ENCODE measurements at regions not wholly inside any gene's neighbourhood (a gene's known extent, or its start where the extent isn't known, plus 50 kb on each side); places are given as distances from the start of the nearest gene placed in this dataset.
"Not testable (repeated sequence)": the region's sequence is repeated elsewhere in the genome, so short reads cannot be mapped to it uniquely, and the experiment has no call there.

DNA sequence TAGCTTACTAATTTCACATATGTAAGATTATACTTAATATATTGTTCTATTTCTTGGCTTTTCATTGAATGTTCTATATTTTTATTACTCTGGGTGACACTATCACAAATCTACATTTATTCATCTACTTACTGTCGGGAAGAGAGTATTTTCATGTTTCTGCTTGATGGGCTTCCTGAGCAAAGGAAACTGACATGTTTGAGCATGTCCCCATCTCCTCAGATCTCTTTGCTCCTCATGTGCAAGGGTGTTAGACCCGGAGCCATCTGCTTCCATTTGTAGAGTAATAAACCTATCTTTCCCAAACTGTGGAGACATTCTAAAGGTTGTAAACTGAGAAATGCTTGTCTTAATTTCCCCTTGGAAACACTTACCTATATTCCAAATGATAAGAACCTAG, 103.5 kb downstream of the LSMEM1 start:
- no peaks in the 10 kb centered on the region for H3K36me3 ChIP-seq (ENCODE audit: control insufficient read depth in 3 of 3, insufficient read depth in 2 of 3, low read depth in 1 of 3, low read length in 3 of 3)
- FAIRE-seq (no peak), DNase-seq (no peak)
- H3K4me3 ChIP-seq (ENCODE audit: low read depth in 1 of 3, low read length in 3 of 3) = no peak overlapping the region
- peaks cover 0 to 30% of the 10 kb centered on the region in 2 donors for H3K9me3 ChIP-seq (ENCODE audit: control insufficient read depth in 2 of 2, insufficient read depth in 1 of 2, low read depth in 1 of 2, low read length in 1 of 2)
- 64 to 74% (median 73%) methylated on average over 2 of the region's 2 CpGs for WGBS, 3 donors
- no peak overlapping the region for H3K27ac ChIP-seq (ENCODE audit: low read depth in 1 of 3, low read length in 2 of 3)
- H3K27me3 ChIP-seq (ENCODE audit: control insufficient read depth in 3 of 3, insufficient read depth in 3 of 3, low read length in 3 of 3) = no peaks in the 10 kb centered on the region
- peaks cover 0 to 16% (median 0%) of the 10 kb centered on the region in 3 donors for H3K4me1 ChIP-seq (ENCODE audit: control insufficient read depth in 3 of 3, insufficient read depth in 2 of 3, low read depth in 1 of 3, low read length in 2 of 3)

GRCh38 chr7:112587504-112587903, 106.7 kb downstream of the LSMEM1 start:
- FAIRE-seq (no peak), DNase-seq (no peak)
- Histone ChIP-seq H3K27ac (ENCODE audit: low read depth in 1 of 3, low read length in 2 of 3) (no peak overlapping the region), H3K27me3 (ENCODE audit: control insufficient read depth in 3 of 3, insufficient read depth in 3 of 3, low read length in 3 of 3) (no peaks in the 10 kb centered on the region), H3K4me3 (ENCODE audit: low read depth in 1 of 3, low read length in 3 of 3) (no peak overlapping the region), H3K4me1 (ENCODE audit: control insufficient read depth in 3 of 3, insufficient read depth in 2 of 3, low read depth in 1 of 3, low read length in 2 of 3) (no peaks in the 10 kb centered on the region), H3K36me3 (ENCODE audit: control insufficient read depth in 3 of 3, insufficient read depth in 2 of 3, low read depth in 1 of 3, low read length in 3 of 3) (no peaks in the 10 kb centered on the region), H3K9me3 (ENCODE audit: control insufficient read depth in 2 of 2, insufficient read depth in 1 of 2, low read depth in 1 of 2, low read length in 1 of 2) (peaks cover 0 to 15% of the 10 kb centered on the region in 2 donors)
- 87 to 99% (median 90%) methylated on average over 4 of the region's 4 CpGs for WGBS, 3 donors

GRCh38 chr7:112592565-112593263, 111.9 kb downstream of the LSMEM1 start:
- H3K27ac ChIP-seq (ENCODE audit: low read depth in 1 of 3, low read length in 2 of 3); FAIRE-seq; H3K27me3 ChIP-seq (ENCODE audit: control insufficient read depth in 3 of 3, insufficient read depth in 3 of 3, low read length in 3 of 3); DNase-seq; H3K4me1 ChIP-seq (ENCODE audit: control insufficient read depth in 3 of 3, insufficient read depth in 2 of 3, low read depth in 1 of 3, low read length in 2 of 3); H3K36me3 ChIP-seq (ENCODE audit: control insufficient read depth in 3 of 3, insufficient read depth in 2 of 3, low read depth in 1 of 3, low read length in 3 of 3); H3K4me3 ChIP-seq (ENCODE audit: low read depth in 1 of 3, low read length in 3 of 3): not testable (repeated sequence)
- WGBS, 3 donors = 50 to 79% (median 65%) methylated on average over 4 of the region's 4 CpGs
- peaks cover 0 to 15% of the 10 kb centered on the region in 2 donors for H3K9me3 ChIP-seq (ENCODE audit: control insufficient read depth in 2 of 2, insufficient read depth in 1 of 2, low read depth in 1 of 2, low read length in 1 of 2)

- no peak overlapping the region for H3K4me3 ChIP-seq (ENCODE audit: low read depth in 1 of 3, low read length in 3 of 3)
- H3K4me1 ChIP-seq (ENCODE audit: control insufficient read depth in 3 of 3, insufficient read depth in 2 of 3, low read depth in 1 of 3, low read length in 2 of 3) = no peaks in the 10 kb centered on the region
- no peaks in the 10 kb centered on the region for H3K36me3 ChIP-seq (ENCODE audit: control insufficient read depth in 3 of 3, insufficient read depth in 2 of 3, low read depth in 1 of 3, low read length in 3 of 3)
- FAIRE-seq = no peak
- no peaks in the 10 kb centered on the region for H3K27me3 ChIP-seq (ENCODE audit: control insufficient read depth in 3 of 3, insufficient read depth in 3 of 3, low read length in 3 of 3)
- no peak for DNase-seq
- WGBS, 3 donors = 66 to 90% (median 85%) methylated on average over 3 of the region's 3 CpGs
- H3K27ac ChIP-seq (ENCODE audit: low read depth in 1 of 3, low read length in 2 of 3) = no peak overlapping the region
- H3K9me3 ChIP-seq (ENCODE audit: control insufficient read depth in 2 of 2, insufficient read depth in 1 of 2, low read depth in 1 of 2, low read length in 1 of 2) = no peaks in the 10 kb centered on the region
These were observed 113.6 kb downstream of the LSMEM1 start for GRCh38 chr7:112594397-112594796.

- Histone ChIP-seq H3K27me3 (ENCODE audit: control insufficient read depth in 3 of 3, insufficient read depth in 3 of 3, low read length in 3 of 3) (no peaks in the 10 kb centered on the region), H3K27ac (ENCODE audit: low read depth in 1 of 3, low read length in 2 of 3) (no peak overlapping the region), H3K4me1 (ENCODE audit: control insufficient read depth in 3 of 3, insufficient read depth in 2 of 3, low read depth in 1 of 3, low read length in 2 of 3) (no peaks in the 10 kb centered on the region), H3K4me3 (ENCODE audit: low read depth in 1 of 3, low read length in 3 of 3) (no peak overlapping the region), H3K36me3 (ENCODE audit: control insufficient read depth in 3 of 3, insufficient read depth in 2 of 3, low read depth in 1 of 3, low read length in 3 of 3) (no peaks in the 10 kb centered on the region), H3K9me3 (ENCODE audit: control insufficient read depth in 2 of 2, insufficient read depth in 1 of 2, low read depth in 1 of 2, low read length in 1 of 2) (no peaks in the 10 kb centered on the region)
- DNase-seq (no peak), FAIRE-seq (no peak)
- WGBS, 3 donors = 52 to 78% (median 69%) methylated on average over 3 of the region's 3 CpGs
These were observed 115.5 kb downstream of the LSMEM1 start for GRCh38 chr7:112596260-112596659.

DNA sequence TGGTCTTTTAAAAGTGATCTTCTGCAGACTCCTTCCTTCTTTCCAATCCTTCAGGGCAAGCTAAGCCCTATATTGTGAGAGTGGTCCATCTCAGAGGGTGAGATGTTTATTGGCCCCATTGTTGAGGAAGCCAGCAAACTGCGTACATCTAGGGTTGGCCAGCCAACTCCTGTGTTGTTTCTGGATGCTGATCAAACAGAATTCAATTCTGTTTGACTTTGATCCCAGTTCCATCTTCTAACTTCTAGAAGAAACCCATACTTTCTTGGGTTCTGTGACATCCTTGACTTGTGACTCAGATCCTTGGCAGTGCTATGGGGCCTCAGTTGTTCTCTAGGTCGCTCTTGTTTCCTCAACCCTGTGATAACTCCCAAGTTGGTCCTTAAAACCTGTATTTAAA, 116.2 kb downstream of the LSMEM1 start:
- Histone ChIP-seq H3K27me3 (ENCODE audit: control insufficient read depth in 3 of 3, insufficient read depth in 3 of 3, low read length in 3 of 3) (no peaks in the 10 kb centered on the region), H3K27ac (ENCODE audit: low read depth in 1 of 3, low read length in 2 of 3) (no peak overlapping the region), H3K36me3 (ENCODE audit: control insufficient read depth in 3 of 3, insufficient read depth in 2 of 3, low read depth in 1 of 3, low read length in 3 of 3) (no peaks in the 10 kb centered on the region), H3K4me1 (ENCODE audit: control insufficient read depth in 3 of 3, insufficient read depth in 2 of 3, low read depth in 1 of 3, low read length in 2 of 3) (no peaks in the 10 kb centered on the region), H3K9me3 (ENCODE audit: control insufficient read depth in 2 of 2, insufficient read depth in 1 of 2, low read depth in 1 of 2, low read length in 1 of 2) (no peaks in the 10 kb centered on the region), H3K4me3 (ENCODE audit: low read depth in 1 of 3, low read length in 3 of 3) (no peak overlapping the region)
- no peak for DNase-seq
- no peak for FAIRE-seq
- 67 to 84% (median 72%) methylated on average over 2 of the region's 2 CpGs for WGBS, 3 donors

DNA sequence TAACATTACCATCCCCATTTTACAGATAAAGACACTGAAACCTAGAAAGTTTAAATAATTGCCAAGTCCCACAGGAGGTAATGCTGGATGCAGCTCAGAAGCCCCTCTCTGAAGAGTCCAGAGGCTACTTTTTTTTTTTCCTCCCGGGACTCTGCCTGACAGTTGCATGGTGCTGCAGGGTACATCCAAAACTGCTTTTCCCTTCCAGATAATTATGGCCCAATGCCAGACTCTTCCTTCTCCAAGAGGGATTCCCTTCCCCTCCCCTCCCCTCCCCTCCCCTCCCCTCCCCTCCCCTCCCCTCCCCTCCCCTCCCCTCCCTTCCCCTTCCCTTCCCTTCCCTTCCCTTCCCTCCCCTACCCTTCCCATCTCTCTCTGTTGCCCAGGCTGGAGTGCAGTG, 122.9 kb downstream of the LSMEM1 start:
- Histone ChIP-seq H3K4me3 (ENCODE audit: low read depth in 1 of 3, low read length in 3 of 3) (no peak overlapping the region), H3K9me3 (ENCODE audit: control insufficient read depth in 2 of 2, insufficient read depth in 1 of 2, low read depth in 1 of 2, low read length in 1 of 2) (no peaks in the 10 kb centered on the region), H3K36me3 (ENCODE audit: control insufficient read depth in 3 of 3, insufficient read depth in 2 of 3, low read depth in 1 of 3, low read length in 3 of 3) (no peaks in the 10 kb centered on the region), H3K4me1 (ENCODE audit: control insufficient read depth in 3 of 3, insufficient read depth in 2 of 3, low read depth in 1 of 3, low read length in 2 of 3) (no peaks in the 10 kb centered on the region), H3K27me3 (ENCODE audit: control insufficient read depth in 3 of 3, insufficient read depth in 3 of 3, low read length in 3 of 3) (no peaks in the 10 kb centered on the region), H3K27ac (ENCODE audit: low read depth in 1 of 3, low read length in 2 of 3) (no peak overlapping the region)
- DNase-seq (no peak), FAIRE-seq (no peak)
- 76 to 88% (median 86%) methylated on average over 1 of the region's 1 CpG for WGBS, 3 donors

DNA sequence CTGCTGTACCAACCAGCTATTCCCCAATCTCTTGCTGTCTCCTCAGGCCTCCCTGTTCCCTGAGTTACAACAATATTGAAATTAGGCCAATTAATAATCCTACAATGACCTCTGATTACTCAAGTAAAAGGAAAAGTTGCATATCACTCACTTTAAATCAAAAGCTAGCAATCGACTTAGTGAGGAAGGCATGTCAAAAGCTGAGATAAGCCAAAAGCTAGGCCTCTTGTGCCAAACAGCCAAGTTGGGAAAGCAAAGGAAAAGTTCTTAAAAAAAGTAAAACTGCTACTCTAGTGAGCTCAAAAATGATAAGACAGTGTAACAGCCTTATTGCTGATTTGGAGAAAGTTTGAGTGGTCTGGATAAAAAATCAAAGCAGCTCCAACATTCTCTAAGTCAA, 129.8 kb downstream of the LSMEM1 start:
- WGBS, 3 donors = 6 to 25% (median 7%) methylated on average over 1 of the region's 1 CpG
- Histone ChIP-seq H3K4me3 (ENCODE audit: low read depth in 1 of 3, low read length in 3 of 3) (no peak overlapping the region), H3K27me3 (ENCODE audit: control insufficient read depth in 3 of 3, insufficient read depth in 3 of 3, low read length in 3 of 3) (no peaks in the 10 kb centered on the region)

DNA sequence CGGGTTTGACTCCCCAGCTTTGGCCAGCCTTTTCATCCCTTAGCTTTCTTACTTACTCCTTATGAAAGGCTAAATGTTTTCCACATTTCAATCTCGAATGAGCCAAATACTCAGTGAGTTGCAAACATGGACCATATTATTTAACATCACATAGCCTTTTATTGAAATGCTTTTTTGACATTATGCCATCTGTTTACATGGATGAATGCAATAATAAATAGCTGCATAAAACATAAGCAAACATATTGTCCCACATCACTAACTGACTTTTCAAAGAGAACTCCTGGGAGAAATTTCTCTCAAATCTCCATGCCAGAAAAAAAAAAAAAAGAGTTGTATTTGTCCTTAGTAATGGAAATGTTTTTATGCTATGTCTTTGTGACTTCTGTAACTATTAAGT, 134.9 kb downstream of the LSMEM1 start:
- Histone ChIP-seq H3K4me1 (ENCODE audit: control insufficient read depth in 3 of 3, insufficient read depth in 2 of 3, low read depth in 1 of 3, low read length in 2 of 3) (no peaks in the 10 kb centered on the region), H3K36me3 (ENCODE audit: control insufficient read depth in 3 of 3, insufficient read depth in 2 of 3, low read depth in 1 of 3, low read length in 3 of 3) (no peaks in the 10 kb centered on the region), H3K9me3 (ENCODE audit: control insufficient read depth in 2 of 2, insufficient read depth in 1 of 2, low read depth in 1 of 2, low read length in 1 of 2) (no peaks in the 10 kb centered on the region), H3K27me3 (ENCODE audit: control insufficient read depth in 3 of 3, insufficient read depth in 3 of 3, low read length in 3 of 3) (no peaks in the 10 kb centered on the region), H3K4me3 (ENCODE audit: low read depth in 1 of 3, low read length in 3 of 3) (no peak overlapping the region), H3K27ac (ENCODE audit: low read depth in 1 of 3, low read length in 2 of 3) (no peak overlapping the region)
- no peak for DNase-seq
- 78 to 94% (median 82%) methylated on average over 2 of the region's 2 CpGs for WGBS, 3 donors
- FAIRE-seq = no peak

More for the DNA sequence above, 129.8 kb downstream of the LSMEM1 start:
- H3K4me1 ChIP-seq (ENCODE audit: control insufficient read depth in 3 of 3, insufficient read depth in 2 of 3, low read depth in 1 of 3, low read length in 2 of 3) = no peaks in the 10 kb centered on the region
- H3K36me3 ChIP-seq (ENCODE audit: control insufficient read depth in 3 of 3, insufficient read depth in 2 of 3, low read depth in 1 of 3, low read length in 3 of 3) = no peaks in the 10 kb centered on the region
- FAIRE-seq = no peak
- no peak for DNase-seq
- H3K27ac ChIP-seq (ENCODE audit: low read depth in 1 of 3, low read length in 2 of 3) = no peak overlapping the region
- no peaks in the 10 kb centered on the region for H3K9me3 ChIP-seq (ENCODE audit: control insufficient read depth in 2 of 2, insufficient read depth in 1 of 2, low read depth in 1 of 2, low read length in 1 of 2)

Data from small intestine (tissue), 7 donors.